ENCODE measurements at regions not wholly inside any gene's neighbourhood (a gene's known extent, or its start where the extent isn't known, plus 50 kb on each side); places are given as distances from the start of the nearest gene placed in this dataset.

DNA sequence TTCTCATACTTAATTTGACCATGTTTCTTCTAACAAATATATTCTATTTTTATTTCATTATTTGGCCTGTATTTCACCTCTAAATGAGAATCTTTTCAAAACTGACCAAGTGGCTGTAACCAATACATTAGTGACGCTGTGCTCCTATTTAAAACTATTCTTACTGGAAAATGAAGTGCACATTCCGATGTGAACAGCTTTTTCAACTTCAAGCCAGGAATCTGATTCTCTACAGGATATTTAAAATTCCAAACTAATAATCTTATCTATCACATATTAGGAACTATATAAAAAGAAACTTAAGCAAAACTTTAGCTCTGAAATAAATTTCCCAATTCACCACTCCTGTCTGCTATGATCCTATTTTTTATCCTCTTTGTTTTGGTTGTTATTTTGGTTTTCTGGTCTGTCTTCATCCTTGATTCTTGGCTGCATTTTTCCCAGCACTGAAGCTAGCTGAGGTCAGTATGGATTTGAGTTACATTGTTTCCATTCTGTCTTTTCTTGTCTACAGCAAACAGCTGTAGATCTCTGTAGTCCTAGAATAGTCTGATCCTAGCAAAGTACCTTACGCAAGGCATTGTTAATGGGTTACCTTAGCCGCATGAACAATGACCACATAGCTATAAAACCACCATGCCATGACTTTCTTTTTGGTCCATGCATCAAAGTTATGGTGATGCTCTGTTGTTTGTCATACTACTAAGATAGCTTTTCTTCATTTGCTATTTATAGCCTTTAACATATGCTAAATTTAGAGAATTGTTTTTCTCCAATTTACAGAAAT is 748.6 kb upstream of the SPRY2 start:
- TF ChIP-seq, protein P1, sequence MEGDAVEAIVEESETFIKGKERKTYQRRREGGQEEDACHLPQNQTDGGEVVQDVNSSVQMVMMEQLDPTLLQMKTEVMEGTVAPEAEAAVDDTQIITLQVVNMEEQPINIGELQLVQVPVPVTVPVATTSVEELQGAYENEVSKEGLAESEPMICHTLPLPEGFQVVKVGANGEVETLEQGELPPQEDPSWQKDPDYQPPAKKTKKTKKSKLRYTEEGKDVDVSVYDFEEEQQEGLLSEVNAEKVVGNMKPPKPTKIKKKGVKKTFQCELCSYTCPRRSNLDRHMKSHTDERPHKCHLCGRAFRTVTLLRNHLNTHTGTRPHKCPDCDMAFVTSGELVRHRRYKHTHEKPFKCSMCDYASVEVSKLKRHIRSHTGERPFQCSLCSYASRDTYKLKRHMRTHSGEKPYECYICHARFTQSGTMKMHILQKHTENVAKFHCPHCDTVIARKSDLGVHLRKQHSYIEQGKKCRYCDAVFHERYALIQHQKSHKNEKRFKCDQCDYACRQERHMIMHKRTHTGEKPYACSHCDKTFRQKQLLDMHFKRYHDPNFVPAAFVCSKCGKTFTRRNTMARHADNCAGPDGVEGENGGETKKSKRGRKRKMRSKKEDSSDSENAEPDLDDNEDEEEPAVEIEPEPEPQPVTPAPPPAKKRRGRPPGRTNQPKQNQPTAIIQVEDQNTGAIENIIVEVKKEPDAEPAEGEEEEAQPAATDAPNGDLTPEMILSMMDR (IDR thresholded peaks at IDR 0.05), result no peak
- TF ChIP-seq POLR2A (IDR thresholded peaks at IDR 0.05) (no peak), EP300 (IDR thresholded peaks at IDR 0.05) (no peak), POLR2AphosphoS5 (IDR thresholded peaks at IDR 0.05) (no peak)

All from upper lobe of left lung (tissue), 4 donors.